ENCODE measurements at regions not wholly inside any gene's neighbourhood (a gene's known extent, or its start where the extent isn't known, plus 50 kb on each side); places are given as distances from the start of the nearest gene placed in this dataset.

DNA sequence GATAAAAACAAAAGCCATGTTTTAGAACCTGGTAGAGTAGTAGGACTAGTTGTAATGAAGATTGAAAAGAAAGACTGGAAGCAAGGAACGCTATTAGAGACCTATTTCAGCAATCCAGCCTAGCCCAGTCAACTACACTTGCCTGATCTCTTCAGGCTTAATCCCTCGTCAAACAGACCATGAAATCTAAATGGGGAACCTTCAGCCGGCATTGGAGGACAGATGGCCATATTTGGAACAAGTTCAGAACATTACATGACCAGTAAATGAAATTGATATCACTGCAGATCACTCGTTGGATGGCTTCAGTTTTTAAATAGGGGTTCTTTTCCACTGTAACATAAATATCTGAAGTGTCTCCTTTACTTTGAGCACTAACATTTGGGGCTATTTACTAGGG lies 84.8 kb upstream of the WDR44 start:
- TF ChIP-seq, protein P1, sequence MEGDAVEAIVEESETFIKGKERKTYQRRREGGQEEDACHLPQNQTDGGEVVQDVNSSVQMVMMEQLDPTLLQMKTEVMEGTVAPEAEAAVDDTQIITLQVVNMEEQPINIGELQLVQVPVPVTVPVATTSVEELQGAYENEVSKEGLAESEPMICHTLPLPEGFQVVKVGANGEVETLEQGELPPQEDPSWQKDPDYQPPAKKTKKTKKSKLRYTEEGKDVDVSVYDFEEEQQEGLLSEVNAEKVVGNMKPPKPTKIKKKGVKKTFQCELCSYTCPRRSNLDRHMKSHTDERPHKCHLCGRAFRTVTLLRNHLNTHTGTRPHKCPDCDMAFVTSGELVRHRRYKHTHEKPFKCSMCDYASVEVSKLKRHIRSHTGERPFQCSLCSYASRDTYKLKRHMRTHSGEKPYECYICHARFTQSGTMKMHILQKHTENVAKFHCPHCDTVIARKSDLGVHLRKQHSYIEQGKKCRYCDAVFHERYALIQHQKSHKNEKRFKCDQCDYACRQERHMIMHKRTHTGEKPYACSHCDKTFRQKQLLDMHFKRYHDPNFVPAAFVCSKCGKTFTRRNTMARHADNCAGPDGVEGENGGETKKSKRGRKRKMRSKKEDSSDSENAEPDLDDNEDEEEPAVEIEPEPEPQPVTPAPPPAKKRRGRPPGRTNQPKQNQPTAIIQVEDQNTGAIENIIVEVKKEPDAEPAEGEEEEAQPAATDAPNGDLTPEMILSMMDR (IDR thresholded peaks at IDR 0.05), result no peak
- no peak for TF ChIP-seq EP300 (IDR thresholded peaks at IDR 0.05; ENCODE audit: low read depth)

Measured in transverse colon (tissue), 3 donors.